GM12878 (cell line): ENCODE measurements at regions not wholly inside any gene's neighbourhood (a gene's known extent, or its start where the extent isn't known, plus 50 kb on each side); places are given as distances from the start of the nearest gene placed in this dataset.

Source experiments
- ATAC-seq: fragments of 200-7000 bp; cut with Tn5 transposase; 3 replicates; pipeline ENCODE4 v1.9.1; 2020; ENCODE audit warnings: mild to moderate bottlenecking, moderate library complexity
- BruUV-seq: library from RNA; stranded (reverse); fragments of 400-500 nt; replicated peaks from 2 replicates; lab custom pipeline; 2021; lab: Mats Ljungman, UMichigan
- CTCF ChIA-PET: fragments of 300-600 bp; sonication (Branson Sonifier 250); formaldehyde crosslinking; extraction: SDS; loops from one replicate; lab custom pipeline; 2021; ENCODE audit warnings: inconsistent platforms; lab: Yijun Ruan, JAX
- POLR2A ChIA-PET: fragments of 350-600 bp; formaldehyde crosslinking; extraction: SDS; loops from one replicate; lab custom pipeline; 2021; ENCODE audit warnings: inconsistent platforms; lab: Charles Lee
- RAD21 ChIA-PET: fragments of 300-600 bp; sonication (Branson Sonifier 250); formaldehyde crosslinking; loops from one replicate; lab custom pipeline; 2023; ENCODE audit warnings: antibody characterized with exemption; ENCODE audit not compliant: unreplicated experiment; lab: Charles Lee
- SMC1A ChIA-PET: fragments of 300-600 bp; sonication (Branson Sonifier 250); formaldehyde crosslinking; loops from one replicate; lab custom pipeline; 2023; ENCODE audit not compliant: unreplicated experiment, uncharacterized antibody; lab: Charles Lee
- DNase-seq: peaks from one replicate; pipeline ENCODE4 v3.0.0-alpha.2; 2011; ENCODE audit warnings: low read depth, low spot score
- FAIRE-seq: peaks from 3 replicates; lab custom pipeline; 2011; peaks lifted over from hg19 to GRCh38; lab: Jason Lieb, UNC
- H2AFZ ChIP-seq: 2 replicates; pipeline ENCODE4 v1.6.0; 2011; ENCODE audit warnings: low read depth, low read length, control low read depth; ENCODE audit not compliant: control insufficient read depth
- H3K27ac ChIP-seq: 2 replicates; pipeline ENCODE4 v1.5.1; 2011; ENCODE audit warnings: control low read depth; ENCODE audit not compliant: control insufficient read depth, insufficient read depth
- H3K27me3 ChIP-seq, 2 experiments: replicated peaks in 1 of 2; 2 replicates each; pipeline versions ENCODE4 v1.6.0 to v1.6.1; 2011; ENCODE audit warnings: low read length in 1 of 2; ENCODE audit not compliant: control insufficient read depth in 2 of 2, insufficient read depth in 2 of 2
- H3K36me3 ChIP-seq, 2 experiments: 2 replicates each; pipeline ENCODE4 v1.5.1; 2011; ENCODE audit warnings: low read length in 1 of 2; ENCODE audit not compliant: control insufficient read depth in 2 of 2, insufficient read depth in 2 of 2
- H3K4me1 ChIP-seq: 2 replicates; pipeline ENCODE4 v1.6.1; 2011; ENCODE audit warnings: mild to moderate bottlenecking, low read length, moderate library complexity, mixed read lengths; ENCODE audit not compliant: control insufficient read depth, insufficient read depth
- H3K4me2 ChIP-seq: 2 replicates; pipeline ENCODE4 v1.6.0; 2011; ENCODE audit warnings: control low read depth; ENCODE audit not compliant: control insufficient read depth, insufficient read depth
- H3K4me3 ChIP-seq: fragments of 200-600 bp; sonication (generic); 2 replicates; pipeline ENCODE4 v1.5.1; 2016
- H3K79me2 ChIP-seq: 2 replicates; pipeline ENCODE4 v1.6.0; 2011; ENCODE audit warnings: low read length; ENCODE audit not compliant: control insufficient read depth, insufficient read depth
- H3K9ac ChIP-seq: 2 replicates; pipeline ENCODE4 v1.8.0; 2011; ENCODE audit warnings: low read length, control low read depth, mixed read lengths; ENCODE audit not compliant: control insufficient read depth, insufficient read depth
- H3K9me3 ChIP-seq: replicated peaks from 3 replicates; pipeline ENCODE4 v1.5.1; 2011; ENCODE audit warnings: mild to moderate bottlenecking, low read length; ENCODE audit not compliant: control insufficient read depth, insufficient read depth
- H4K20me1 ChIP-seq: 2 replicates; pipeline ENCODE4 v1.6.0; 2011; ENCODE audit not compliant: control insufficient read depth, insufficient read depth
- ASH2L ChIP-seq: fragments of 300-600, 200-600 bp; sonication (generic); IDR thresholded peaks from 2 replicates; pipeline ENCODE4 v1.6.1; 2017; ENCODE audit warnings: low read depth, mild to moderate bottlenecking, borderline replicate concordance
- BACH1 ChIP-seq: fragments of 450-650 bp; IDR thresholded peaks from 2 replicates; pipeline ENCODE4 v1.6.1; 2017; ENCODE audit warnings: mild to moderate bottlenecking, borderline replicate concordance
- BRCA1 ChIP-seq: IDR thresholded peaks from 2 replicates; pipeline ENCODE4 v1.6.1; 2011; ENCODE audit warnings: low read depth, low read length, improper control_type of control experiment
- CHD1 ChIP-seq: IDR thresholded peaks from 2 replicates; pipeline ENCODE4 v1.6.1; 2012; ENCODE audit warnings: low read depth, low read length, improper control_type of control experiment
- CHD2 ChIP-seq: IDR thresholded peaks from 2 replicates; pipeline ENCODE4 v1.6.1; 2011; ENCODE audit warnings: low read depth, low read length, improper control_type of control experiment, borderline replicate concordance
- CREB1 ChIP-seq: IDR thresholded peaks from 2 replicates; pipeline ENCODE4 v1.6.1; 2012; ENCODE audit warnings: low read depth, mild to moderate bottlenecking, inconsistent platforms
- EED ChIP-seq: sonication (generic); IDR thresholded peaks from 2 replicates; pipeline ENCODE4 v1.6.1; 2016; ENCODE audit warnings: antibody characterized with exemption, low read depth
- EGR1 ChIP-seq, 2 experiments: IDR thresholded peaks; 1 replicate in 1 of 2; 2 replicates in 1 of 2; pipeline ENCODE4 v1.6.1; 2011 to 2012; ENCODE audit warnings: low read depth in 2 of 2, low read length in 2 of 2, borderline replicate concordance in 1 of 2, mild to moderate bottlenecking in 1 of 2, moderate library complexity in 1 of 2
- EP300 ChIP-seq, 2 experiments: fragments of 150-350 bp in 1 of 2; IDR thresholded peaks; 2 replicates each; pipeline ENCODE4 v1.6.1; 2011 to 2012; ENCODE audit warnings: low read depth in 2 of 2, low read length in 2 of 2, borderline replicate concordance in 1 of 2, improper control_type of control experiment in 1 of 2, inconsistent platforms in 1 of 2; ENCODE audit not compliant: control insufficient read depth in 1 of 2
- IKZF2 ChIP-seq, 2 experiments: fragments of 450-650 bp; IDR thresholded peaks; 2 replicates each; pipeline ENCODE4 v1.6.1; 2017; ENCODE audit warnings: mild to moderate bottlenecking in 2 of 2, moderate library complexity in 2 of 2
- KDM1A ChIP-seq: fragments of 200-600 bp; sonication (generic); IDR thresholded peaks from 2 replicates; pipeline ENCODE4 v1.6.1; 2016; ENCODE audit warnings: borderline replicate concordance
- MYC ChIP-seq: IDR thresholded peaks from 2 replicates; pipeline ENCODE4 v1.6.1; 2011; ENCODE audit warnings: mild to moderate bottlenecking, low read length, moderate library complexity, inconsistent platforms; ENCODE audit not compliant: insufficient read depth, insufficient replicate concordance, insufficient read length, severe bottlenecking
- NFYB ChIP-seq: IDR thresholded peaks from 2 replicates; pipeline ENCODE4 v1.6.1; 2011; ENCODE audit warnings: low read depth, mild to moderate bottlenecking, low read length, improper control_type of control experiment, moderate library complexity; ENCODE audit not compliant: insufficient read depth
- POU2F2 ChIP-seq: IDR thresholded peaks from 3 replicates; pipeline ENCODE4 v1.6.1; 2011; ENCODE audit warnings: low read depth, mild to moderate bottlenecking, low read length, borderline replicate concordance
- SREBF1 ChIP-seq: IDR thresholded peaks from 2 replicates; pipeline ENCODE4 v1.6.1; 2012; ENCODE audit warnings: mild to moderate bottlenecking, low read length
- TARDBP ChIP-seq: IDR thresholded peaks from 2 replicates; pipeline ENCODE4 v1.6.1; 2016; ENCODE audit warnings: borderline replicate concordance
- TCF7 ChIP-seq: IDR thresholded peaks from 2 replicates; pipeline ENCODE4 v1.6.1; 2014; ENCODE audit warnings: antibody characterized with exemption, borderline replicate concordance
- ZNF24 ChIP-seq: fragments of 450-650 bp; IDR thresholded peaks from 2 replicates; pipeline ENCODE4 v1.6.1; 2017; ENCODE audit warnings: antibody characterized with exemption, mild to moderate bottlenecking
- ZNF622 ChIP-seq: fragments of 450-650 bp; IDR thresholded peaks from 2 replicates; pipeline ENCODE4 v1.6.1; 2017; ENCODE audit warnings: mild to moderate bottlenecking, inconsistent platforms
- ZZZ3 ChIP-seq: IDR thresholded peaks from 2 replicates; pipeline ENCODE4 v1.6.1; 2011; ENCODE audit warnings: low read depth; ENCODE audit not compliant: control insufficient read depth, insufficient read length
- WGBS: methylation state at CpG from one replicate; pipeline ENCODE4 v1.1.6; 2016; ENCODE audit warnings: low lambda C conversion rate; ENCODE audit not compliant: insufficient replicate concordance, insufficient coverage; ENCODE audit errors: missing lambda C conversion rate; 5-methylcytosine and 5-hydroxymethylcytosine counted together
- in situ Hi-C: fragments of 300-500 bp; cut with MboI; formaldehyde crosslinking; loops from 9 replicates; pipeline ENCODE4 v1.14.3; 2018; ENCODE audit warnings: mixed read lengths
- intact Hi-C: fragments of 100-400 bp; cut with micrococcal nuclease; formaldehyde crosslinking; loops from one replicate; pipeline ENCODE4 v1.14.2; 2022; ENCODE audit not compliant: unreplicated experiment
- TF ChIP-seq, protein P1 (sequence below): fragments of 450-650 bp; formaldehyde crosslinking; IDR thresholded peaks from 2 replicates; pipeline ENCODE4 v1.5.0; 2022; ENCODE audit warnings: mild to moderate bottlenecking, missing genetic modification characterization

DNA sequence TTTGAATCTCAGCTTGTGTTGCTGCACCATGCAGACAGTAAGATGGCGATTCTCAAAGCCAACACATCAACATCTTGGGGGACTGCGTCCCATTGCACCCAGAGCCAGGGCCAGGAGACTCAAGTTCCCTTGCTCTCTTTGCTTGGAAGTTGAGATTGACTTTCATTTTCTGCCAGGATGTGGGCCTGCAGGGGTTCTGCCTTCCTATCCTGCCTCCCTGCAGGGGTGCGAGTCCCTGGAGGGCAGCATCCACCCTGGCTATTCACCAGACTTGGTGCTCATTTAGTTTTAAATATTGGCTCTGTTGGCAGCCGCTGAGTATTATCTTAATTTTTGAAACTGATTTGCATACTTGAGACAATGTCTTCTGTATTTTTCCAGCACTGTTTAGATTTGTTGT, 451.5 kb downstream of the GLRX3 start (continued):
- TF ChIP-seq EP300 (IDR thresholded peaks at IDR 0.05; ENCODE audit: borderline replicate concordance in 1 of 2, control insufficient read depth in 1 of 2, low read depth in 2 of 2, low read length in 2 of 2), result no peak
- no peak for TF ChIP-seq SREBF1

DNA sequence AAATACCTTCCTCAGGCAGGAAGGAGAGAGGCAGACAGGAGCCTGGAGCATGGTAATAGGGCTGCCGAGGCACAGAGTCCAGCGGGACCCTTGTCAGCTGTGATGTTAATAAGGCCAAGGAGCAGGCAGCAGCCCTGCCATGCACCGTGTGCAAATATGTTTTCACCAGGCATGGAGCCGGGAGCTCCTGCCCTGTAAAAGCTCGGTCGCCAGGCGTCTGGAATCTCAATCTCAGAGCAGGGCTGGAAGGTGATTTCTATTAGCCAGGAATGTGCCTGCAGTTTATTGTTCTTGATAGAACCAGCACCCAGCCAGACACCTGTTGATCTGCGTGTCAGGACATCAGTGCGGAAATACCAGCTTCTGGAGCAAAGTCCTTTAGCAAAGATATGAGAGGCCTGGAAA, 469.8 kb downstream of the GLRX3 start:
- no peaks in the 10 kb centered on the region for H3K79me2 ChIP-seq
- H3K4me2 ChIP-seq, result no peak overlapping the region
- in situ Hi-C loops, result no loop called here
- RAD21 ChIA-PET, result no interaction called here
- no peak overlapping the region for H3K9ac ChIP-seq
- DNase-seq (no peak), FAIRE-seq (no peak), ATAC-seq (no peak)
- SMC1A ChIA-PET, result no interaction called here
- no peak overlapping the region for H2AFZ ChIP-seq
- no peak overlapping the region for H3K27ac ChIP-seq
- no peaks in the 10 kb centered on the region for H3K27me3 ChIP-seq
- H3K36me3 ChIP-seq, result no peaks in the 10 kb centered on the region
- no peaks in the 10 kb centered on the region for H4K20me1 ChIP-seq
- H3K4me1 ChIP-seq, result no peaks in the 10 kb centered on the region
- H3K9me3 ChIP-seq, result no peaks in the 10 kb centered on the region; the same call in 2 of the 3 replicates
- intact Hi-C loops, result no loop called here
- no peak overlapping the region for H3K4me3 ChIP-seq
- POLR2A ChIA-PET, result no interaction called here
- BruUV-seq, result no TSS peak
- WGBS, result 38% methylated on average over 9 of the region's 9 CpGs
- CTCF ChIA-PET, result no interaction called here
- TF ChIP-seq CREB1 (no peak), KDM1A (no peak), ZZZ3 (no peak), BRCA1 (no peak), IKZF2 (IDR thresholded peaks at IDR 0.05) (no peak), BACH1 (no peak), CHD1 (no peak), NFYB (no peak), ASH2L (no peak), TCF7 (no peak), ZNF24 (no peak), CHD2 (no peak), EGR1 (IDR thresholded peaks at IDR 0.05; ENCODE audit: borderline replicate concordance in 1 of 2, low read depth in 2 of 2, low read length in 2 of 2) (no peak), POU2F2 (no peak), MYC (no peak), EED (no peak), ZNF622 (no peak), TARDBP (no peak)
- TF ChIP-seq, protein P1, sequence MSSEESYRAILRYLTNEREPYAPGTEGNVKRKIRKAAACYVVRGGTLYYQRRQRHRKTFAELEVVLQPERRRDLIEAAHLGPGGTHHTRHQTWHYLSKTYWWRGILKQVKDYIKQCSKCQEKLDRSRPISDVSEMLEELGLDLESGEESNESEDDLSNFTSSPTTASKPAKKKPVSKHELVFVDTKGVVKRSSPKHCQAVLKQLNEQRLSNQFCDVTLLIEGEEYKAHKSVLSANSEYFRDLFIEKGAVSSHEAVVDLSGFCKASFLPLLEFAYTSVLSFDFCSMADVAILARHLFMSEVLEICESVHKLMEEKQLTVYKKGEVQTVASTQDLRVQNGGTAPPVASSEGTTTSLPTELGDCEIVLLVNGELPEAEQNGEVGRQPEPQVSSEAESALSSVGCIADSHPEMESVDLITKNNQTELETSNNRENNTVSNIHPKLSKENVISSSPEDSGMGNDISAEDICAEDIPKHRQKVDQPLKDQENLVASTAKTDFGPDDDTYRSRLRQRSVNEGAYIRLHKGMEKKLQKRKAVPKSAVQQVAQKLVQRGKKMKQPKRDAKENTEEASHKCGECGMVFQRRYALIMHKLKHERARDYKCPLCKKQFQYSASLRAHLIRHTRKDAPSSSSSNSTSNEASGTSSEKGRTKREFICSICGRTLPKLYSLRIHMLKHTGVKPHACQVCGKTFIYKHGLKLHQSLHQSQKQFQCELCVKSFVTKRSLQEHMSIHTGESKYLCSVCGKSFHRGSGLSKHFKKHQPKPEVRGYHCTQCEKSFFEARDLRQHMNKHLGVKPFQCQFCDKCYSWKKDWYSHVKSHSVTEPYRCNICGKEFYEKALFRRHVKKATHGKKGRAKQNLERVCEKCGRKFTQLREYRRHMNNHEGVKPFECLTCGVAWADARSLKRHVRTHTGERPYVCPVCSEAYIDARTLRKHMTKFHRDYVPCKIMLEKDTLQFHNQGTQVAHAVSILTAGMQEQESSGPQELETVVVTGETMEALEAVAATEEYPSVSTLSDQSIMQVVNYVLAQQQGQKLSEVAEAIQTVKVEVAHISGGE, result no peak
